NCI-H446 treated with DMSO at 0.1 percent for 48 hours (cell line): ENCODE measurements at regions not wholly inside any gene's neighbourhood (a gene's known extent, or its start where the extent isn't known, plus 50 kb on each side); places are given as distances from the start of the nearest gene placed in this dataset.

Experiments used
- DNase-seq: peaks from one replicate; lab custom pipeline; 2025; lab: John Stamatoyannopoulos, UW

DNA sequence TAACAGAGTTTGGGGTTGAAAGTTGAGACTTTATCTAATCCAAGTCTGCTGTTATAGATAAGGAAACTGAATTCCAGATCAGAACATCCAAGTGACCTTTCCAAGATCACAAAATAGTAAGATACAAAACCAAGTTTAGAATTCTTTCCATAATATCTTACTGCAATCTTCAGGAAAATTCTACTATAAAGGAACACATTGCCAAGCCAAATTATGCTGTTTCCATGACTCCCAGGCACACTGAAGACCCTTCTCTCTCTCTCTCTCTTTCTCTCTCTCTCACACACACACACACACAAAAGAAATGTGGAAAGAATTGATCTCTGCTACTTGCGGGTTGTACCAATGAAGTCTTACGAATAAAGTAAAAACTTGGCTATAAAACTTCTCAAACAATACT is 398.4 kb downstream of the METTL4 start:
- DNase-seq: no peak

DNA sequence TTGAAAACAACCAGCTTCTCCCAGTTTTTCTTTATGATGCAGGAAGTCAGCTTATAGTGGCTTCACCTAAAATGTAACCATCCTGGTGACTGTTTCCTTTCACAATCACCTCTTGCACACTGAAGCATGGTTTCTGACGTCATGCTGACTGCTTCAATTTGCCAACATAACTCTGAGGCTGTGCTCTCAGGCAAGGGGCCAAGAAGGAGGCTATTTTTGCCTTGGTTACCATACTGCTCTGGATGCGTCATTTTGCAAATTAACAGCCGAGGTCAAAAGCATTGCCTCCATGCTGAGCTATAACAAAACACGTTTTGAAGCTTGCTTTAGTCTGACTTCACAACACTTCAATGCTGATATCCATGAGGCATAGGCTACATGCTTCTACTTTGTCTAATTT is 397.8 kb downstream of the METTL4 start:
- DNase-seq: no peak

DNA sequence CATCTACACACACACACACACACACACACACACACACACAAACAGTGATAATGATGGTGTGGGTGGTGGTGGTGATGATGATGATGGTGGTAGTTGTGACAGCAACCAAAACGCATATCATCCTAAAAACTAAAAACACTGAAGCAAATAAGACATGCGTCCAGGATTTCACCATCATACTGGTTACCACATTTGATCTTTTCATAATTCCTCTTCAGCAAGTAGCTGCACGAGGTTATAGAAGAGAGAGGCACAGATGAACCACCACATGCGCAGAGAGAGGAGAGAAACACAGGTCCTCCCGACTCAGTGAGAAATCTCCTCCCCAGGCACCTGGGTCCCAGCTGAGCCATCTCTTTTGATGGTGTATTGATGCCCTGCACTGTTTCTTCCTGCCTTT is 393.3 kb downstream of the METTL4 start:
- DNase-seq: no peak

DNA sequence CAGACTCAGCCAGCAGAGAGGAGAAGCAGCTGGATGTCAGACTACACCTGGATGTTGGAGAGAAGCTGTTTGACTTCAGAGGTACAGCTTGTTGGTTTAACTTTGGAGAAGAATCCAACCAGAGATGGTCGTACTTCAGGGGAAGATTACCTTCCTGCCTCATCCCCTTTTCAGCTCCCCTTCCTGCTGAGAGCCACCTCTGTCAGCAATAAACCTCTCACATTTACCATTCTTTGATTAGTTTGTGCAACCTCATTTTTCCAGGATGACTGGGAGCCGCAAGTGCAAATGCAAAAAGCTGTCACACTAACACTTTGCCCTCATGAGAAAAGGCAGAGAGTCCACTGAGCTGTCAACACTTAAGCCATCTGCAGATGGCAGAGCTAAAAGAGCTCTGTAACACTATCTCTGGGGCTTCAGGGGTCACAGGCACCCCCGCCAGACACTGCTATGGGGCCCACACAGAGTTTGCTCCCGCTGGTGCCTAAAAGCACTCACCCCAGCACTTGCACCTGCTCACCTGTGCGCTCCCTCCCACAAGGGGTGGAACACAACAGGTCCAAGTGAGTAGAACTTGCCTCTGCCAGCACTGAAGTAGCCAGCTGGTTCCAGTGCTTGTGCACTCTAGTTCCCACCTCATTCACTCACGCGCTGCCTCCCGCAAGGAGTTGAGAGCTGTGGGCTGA is 391.7 kb downstream of the METTL4 start:
- DNase-seq: no peak

DNA sequence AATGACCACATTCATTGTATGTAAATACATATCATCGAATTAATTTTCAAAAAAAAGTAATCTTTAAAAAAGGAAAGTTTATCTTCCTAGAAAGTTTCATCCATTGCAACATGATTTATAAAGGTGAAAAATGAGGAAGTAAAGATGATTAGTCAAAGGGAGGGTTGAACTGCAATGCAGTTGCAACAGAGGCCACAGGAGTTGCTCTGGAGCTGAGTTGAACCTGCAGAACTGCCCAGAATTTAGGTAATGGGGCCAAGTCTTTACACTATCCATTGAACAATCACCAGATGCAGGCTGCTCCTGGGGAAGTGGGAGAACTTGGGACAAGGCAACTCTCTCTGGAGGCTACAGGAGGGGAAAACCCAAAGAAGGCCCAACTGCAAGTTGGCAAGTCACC is 390.7 kb downstream of the METTL4 start:
- DNase-seq: no peak

DNA sequence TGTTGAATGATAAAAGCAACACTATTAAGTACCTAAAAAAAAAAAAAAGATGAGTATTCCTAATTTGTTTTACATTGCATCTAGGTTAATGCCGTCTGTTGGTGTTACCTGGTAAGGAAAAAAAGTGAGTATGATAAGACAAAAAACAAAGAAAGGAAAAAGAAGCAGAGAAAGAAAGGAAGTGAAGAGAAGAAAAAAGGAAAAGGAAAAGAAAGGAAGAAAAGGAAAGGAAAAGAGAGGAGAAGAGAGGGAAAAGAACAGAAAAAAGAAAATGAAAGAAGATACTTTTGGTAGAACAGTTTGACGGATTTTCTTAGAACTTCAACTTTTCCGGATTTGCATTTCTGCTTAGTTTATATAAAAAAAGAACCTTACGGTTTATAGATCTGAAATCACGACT is 387.9 kb downstream of the METTL4 start:
- no peak for DNase-seq

DNA sequence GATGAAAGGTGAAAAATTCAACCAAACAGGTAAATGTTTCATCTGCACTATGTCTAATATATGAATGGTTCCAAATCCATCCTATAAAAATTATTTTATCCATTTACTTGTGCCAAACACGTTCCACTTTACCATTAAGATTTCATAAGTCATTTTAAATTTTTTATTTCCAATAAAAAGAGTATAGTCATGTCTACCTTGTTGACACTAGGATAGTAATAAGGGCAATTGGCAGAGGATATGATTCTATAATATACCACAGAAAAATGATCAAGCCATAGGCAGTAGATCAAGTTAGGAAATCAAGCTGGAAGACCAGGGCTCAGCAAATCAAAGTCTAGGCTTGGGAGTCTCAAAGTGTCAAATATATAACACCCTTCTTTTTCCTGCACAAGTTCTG is 384.3 kb downstream of the METTL4 start:
- no peak for DNase-seq

DNA sequence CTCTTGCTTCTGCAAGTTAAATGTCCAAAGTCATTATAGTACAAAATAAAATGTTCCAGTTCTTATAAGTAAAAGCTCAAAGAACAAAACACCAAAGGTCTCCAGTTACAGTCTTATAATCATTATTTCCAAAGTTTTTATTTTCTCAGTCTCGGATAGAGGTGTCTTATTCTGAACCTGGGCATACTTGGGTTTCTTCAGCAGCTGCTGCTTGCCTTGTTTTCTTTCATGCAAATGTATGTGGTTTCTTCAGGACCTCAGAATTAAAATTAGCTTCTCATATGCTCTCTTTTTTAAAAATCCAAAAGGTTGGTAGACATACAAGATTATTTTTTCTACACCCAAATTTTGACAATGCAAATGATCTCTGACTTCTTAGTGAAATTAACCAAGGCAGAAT is 383.0 kb downstream of the METTL4 start:
- DNase-seq: no peak

DNA sequence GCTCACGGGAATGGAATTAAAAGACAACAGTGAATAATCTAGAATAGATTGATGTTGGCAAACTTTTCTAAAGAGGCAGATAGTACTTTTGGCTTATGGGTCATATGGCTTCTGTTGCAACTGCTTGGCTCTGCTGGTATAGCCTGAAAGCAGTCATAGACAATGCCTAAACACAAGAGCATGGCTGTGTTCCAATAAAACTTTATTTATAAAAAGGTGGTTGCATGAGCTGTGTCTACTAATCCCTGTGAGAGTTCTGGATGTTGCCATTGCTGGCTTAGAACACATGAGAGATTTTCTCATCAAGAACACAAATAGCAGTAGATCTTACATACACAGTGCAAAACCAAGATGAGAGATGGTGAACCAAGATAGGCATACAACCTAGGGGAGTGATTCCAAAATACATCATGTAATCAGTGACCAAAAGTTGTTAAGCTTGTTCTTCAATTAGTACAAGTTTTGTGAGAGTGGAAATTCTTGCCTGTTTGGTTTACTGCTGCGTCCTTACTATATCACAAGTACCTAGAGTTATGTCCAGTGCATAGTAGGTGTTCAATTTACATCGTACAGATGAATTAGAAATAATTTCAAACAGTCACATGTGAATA is 380.0 kb downstream of the METTL4 start:
- no peak for DNase-seq

DNA sequence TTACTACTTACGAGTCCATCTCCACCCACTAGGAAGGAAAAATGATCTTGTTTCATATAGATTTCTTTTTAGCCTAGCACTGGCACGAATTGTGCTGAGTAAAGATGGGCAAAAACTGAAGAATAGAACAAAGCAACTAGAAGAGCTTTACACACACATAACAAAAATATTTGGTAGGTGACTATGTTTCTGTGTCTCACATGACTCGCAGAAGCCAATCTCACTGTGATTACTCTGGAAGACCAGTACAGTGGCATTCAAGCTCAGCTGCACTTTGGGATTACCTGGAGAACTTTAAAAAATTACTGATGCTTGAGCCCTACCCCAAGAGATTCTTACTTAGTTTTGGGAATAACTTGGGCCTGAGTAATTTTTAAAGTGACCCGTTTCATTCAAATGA is 378.7 kb downstream of the METTL4 start:
- no peak for DNase-seq

DNA sequence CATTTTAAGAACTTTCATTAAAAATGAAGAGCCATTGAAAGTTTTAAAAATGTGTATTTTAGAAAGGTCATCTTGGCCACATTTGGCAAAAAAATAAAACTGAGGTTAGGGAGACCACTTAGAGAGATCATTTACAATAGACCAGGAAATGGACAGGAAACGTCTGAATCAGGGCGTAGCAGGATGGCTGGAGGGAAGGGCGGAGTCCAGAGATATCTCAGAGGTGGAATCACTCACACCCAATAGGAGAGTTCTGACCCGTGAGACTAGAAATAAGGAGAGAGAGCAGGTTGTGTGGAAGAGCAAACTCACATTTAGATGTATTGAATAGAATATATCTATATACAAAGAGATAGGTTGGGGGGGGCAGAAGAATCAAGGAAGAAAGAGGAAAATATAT is 373.4 kb downstream of the METTL4 start:
- no peak for DNase-seq

DNA sequence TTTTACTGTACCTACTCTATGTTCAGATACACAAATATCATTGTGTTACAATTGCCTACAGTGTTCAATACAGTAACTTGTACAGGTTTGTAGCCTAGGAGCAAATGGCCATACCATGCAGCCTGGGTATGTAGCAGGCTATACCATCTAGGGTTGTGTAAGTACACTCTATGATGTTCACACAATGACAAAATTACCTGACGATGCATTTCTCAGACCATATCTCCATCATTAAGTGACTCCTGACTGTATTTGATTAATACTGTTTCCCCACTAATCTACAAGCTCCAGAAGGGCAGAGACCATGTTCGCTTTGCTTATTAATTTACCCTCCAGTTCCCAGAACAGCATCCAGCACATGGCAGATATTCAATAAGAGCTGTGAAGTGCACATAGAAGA is 372.2 kb downstream of the METTL4 start:
- no peak for DNase-seq

DNA sequence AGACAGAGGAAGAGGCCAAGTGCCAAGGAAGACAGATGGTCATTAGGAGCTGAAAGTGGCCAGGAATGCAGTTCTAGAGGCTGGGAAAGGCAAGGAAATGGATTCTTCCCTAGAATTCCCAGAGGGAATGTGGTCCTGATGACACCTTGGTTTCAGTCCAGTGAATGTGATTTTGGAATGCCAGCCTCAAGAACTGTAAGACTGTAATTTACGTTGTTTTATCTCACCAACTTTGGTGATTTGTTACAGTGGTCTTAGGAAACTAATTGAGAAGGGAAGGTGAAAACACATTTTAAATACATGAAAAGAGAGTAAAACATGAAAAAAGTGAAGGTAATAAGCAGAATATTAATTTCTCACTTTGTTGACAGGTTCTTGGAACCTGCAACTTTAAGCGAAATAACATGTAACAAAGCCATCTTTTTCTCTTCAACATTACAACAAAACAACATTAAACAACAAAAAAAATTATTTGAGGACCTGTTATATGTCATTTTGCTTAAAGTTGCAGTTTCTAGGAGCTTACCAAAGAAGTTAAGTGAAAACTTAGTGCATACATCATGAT is 370.2 kb downstream of the METTL4 start:
- DNase-seq: no peak

DNA sequence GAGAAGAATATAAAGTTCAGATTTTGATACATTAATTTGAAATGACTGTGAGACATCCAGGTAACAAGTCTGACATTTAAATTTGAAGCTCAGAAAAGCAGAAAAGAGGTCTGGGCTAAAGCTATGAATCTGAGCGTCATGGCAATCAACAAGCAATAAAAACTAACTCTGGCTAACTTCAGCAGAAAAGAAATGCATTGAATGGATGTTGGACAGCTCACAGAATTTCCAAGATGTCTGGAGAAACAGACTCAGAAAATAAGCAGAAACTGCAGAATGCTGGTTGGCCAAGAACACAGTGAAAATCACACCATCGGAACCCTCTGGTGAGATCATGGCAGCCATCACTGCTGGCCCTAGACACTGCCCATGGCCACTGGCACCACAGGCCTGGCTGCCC is 366.6 kb downstream of the METTL4 start:
- DNase-seq: no peak

DNA sequence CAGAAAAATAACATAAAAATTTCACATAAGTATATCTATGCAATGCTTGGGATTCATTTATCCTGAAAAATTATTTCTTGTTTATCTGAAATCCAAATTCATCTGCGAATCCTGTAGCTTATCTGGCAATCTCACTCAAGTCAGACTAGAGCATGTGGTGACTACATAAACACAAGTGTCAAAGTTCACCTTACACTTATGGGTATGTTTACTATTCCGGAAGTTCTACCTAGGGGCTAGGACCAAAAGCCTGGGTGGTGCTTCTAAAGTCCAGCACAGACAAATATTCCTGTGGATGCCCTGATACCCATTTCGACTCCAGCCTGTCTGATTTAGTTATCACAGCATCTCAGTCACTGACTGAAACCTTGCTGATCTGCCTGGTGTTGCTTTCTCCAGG is 364.0 kb downstream of the METTL4 start:
- no peak for DNase-seq

DNA sequence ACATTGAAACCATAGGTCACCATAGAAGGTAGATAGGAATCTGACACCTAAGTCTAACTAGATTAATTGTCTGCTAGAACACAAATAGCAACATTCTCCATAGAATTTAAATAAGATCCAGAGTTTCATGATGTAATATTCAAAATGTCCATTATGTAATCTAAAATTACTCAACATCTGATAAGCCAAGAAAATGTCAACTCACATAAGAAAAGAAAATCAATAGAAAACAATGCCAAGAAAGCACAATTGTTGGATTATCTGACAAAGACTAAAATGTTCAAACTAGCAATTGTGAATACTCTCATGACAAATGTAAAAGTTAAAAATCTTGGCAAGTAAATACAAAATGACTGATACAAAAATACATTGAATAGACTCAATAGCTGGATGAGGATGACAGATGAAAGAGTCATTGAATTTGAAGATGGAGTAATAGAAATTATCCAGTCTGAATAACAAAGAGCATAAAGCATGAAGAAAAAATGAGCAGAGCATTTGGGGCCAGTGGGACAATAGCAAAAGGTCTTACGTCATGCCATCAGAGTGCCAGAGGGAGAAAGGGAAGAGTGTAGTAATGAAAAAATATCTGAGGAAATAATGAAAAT is 358.6 kb downstream of the METTL4 start:
- no peak for DNase-seq

DNA sequence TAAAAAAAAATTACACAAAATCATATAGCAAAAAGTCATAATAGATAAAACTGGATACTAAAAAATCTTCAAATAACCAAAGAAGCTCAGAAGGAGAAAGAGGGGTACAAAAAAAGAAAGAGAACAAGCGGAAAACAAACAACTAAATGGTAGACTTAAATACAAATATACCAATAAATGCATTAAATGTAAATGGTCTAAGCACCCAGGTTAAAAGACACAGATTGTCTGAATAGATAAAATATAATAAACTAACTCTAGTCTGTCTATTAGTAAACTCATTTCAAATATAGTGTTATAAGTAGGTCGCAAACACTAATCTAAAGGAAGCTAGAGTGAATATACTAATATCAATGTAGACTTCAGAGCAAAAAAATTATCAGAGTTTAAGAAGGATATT is 357.4 kb downstream of the METTL4 start:
- DNase-seq: no peak

DNA sequence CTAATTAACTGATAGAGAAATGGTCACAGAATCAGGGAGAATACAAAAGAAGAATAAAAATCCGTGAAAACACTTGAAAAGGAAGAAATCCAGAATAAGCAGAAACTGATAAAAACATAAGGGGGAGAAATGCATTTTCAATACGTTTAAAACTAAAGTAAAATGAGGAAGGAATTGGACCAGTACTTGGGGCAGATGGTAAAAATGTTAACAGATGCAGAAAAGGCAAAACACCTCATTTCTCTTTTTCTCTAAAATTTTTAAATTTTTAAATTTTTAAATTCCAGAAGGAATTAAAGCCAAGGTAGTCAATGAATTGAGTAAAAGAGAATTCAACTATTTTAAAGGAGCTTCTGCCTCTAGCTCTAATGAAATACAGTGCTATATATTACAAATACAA is 353.9 kb downstream of the METTL4 start:
- DNase-seq: no peak

DNA sequence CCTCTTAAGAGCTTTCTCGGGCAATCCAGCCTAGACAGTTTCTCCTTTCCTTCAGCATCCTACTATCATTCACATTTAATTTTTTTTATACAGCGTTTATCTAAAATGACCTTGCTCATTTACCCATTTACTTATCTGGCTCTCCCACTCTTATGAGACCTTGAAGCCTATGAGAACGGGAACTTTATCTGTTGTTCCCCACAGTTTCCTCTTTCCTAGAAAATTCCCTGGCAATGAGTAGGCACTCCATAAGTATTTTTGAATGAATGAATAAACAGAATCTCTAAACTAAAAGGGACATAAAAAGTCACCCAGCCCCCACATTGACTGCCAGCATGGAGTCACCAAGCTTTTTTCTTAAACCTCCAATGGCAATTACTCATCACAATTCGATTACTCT is 353.2 kb downstream of the METTL4 start:
- DNase-seq: no peak

DNA sequence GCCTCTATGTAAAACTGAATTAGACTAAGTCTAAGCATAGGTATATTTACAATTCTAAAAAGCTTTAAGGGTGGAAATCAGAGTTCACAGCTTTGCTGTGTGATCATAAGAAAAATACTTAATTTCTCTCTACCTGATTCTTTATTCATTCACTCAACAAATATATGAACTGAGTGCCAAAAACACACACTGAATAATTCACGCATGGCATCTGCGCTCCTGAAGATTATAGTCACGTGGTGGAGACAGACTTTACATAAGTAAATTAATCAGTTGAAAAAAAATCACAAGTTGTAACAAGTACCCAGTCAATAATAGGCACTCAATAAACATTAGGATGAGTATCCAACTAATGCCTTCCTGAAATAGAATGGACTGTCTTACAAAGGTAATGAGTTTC is 351.6 kb downstream of the METTL4 start:
- DNase-seq: no peak

DNA sequence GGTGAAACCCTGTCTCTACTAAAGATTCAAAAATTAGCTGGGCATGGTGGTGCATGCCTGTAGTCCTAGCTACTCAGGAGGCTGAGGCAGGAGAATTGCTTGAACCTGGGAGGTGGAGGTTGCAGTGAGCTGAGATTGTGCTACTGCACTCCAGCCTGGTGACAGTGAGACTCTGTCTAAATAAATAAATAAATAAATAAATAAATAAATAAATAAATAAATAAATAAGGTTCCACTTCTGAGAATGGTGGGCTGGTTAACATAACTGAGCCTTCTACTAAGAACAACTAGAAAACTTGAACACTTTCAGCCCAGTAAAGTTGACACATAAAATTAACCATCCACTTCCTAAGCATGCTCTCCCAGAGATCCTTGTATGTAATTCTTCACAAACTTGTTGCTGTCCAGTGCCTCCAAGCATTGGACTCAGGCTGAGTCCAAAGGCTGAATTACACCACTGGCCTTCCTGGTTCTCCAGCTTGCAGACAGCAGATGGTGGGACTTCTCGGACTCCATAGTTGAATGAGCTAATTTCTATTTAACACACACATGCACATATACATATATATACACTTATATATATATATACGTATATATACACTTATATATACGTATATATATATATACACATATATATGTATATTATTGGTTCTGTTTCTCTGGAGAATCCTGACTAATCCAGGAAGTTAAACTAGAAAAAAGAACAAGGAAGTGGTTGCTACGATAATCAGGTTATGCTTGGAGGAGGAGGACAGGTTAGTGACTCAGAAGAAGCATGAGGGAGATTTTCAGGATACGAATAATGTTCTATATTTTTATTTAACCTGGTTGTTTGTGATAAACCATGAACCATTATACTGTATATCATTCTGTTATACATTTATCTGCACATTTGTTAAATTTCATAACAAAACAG is 348.8 kb downstream of the METTL4 start:
- DNase-seq: no peak

DNA sequence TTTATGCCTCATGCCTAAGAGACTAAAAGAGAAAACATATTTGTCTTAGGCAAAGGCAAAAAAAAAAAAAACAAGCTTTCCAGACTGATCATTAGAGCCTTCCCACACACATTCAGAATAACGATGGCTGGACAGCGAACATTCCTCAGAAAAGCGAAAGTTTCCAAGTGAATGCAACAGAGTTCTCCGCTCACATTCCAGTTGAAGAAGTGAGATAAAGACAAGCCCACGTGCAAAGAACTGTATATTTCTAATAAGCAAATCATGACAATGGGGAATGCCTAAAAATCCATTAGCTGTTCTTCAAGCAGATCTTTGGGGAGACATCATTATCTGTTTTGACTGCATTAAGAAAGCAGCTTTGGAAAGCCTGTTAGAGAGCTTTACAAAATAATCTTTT is 347.9 kb downstream of the METTL4 start:
- DNase-seq: no peak
